ENCODE measurements at regions not wholly inside any gene's neighbourhood (a gene's known extent, or its start where the extent isn't known, plus 50 kb on each side); places are given as distances from the start of the nearest gene placed in this dataset.

DNA sequence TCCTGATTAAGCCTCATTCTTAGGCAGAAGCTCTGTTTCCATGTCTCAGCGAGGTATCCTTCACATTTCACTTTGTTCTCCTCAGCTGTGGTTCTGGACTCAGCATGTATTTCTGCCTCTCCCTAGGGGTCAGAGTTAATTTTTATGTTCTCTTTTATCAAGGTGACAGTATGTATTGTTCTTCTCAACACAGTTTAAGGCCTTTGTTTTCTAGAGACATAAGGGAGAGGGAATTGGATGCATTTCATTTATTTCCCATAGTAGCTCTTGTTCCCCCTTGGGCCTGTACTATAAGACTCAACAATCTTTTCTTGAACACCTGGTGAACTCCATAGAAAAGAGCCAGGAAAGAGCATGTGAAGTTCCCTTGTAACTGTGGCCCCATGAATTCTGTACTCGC, 214.3 kb downstream of the ZWINT start:
- Histone ChIP-seq H3K4me3 (no peak overlapping the region), H3K27me3 (no peaks in the 10 kb centered on the region), H3K9me3 (peaks cover 0 to 6% (median 0%) of the 10 kb centered on the region in 3 donors), H3K36me3 (no peaks in the 10 kb centered on the region), H3K4me1 (no peaks in the 10 kb centered on the region), H3K27ac (no peak overlapping the region)
- DNase-seq, result no peak
- no peak for TF ChIP-seq POLR2A (IDR thresholded peaks at IDR 0.05)
- TF ChIP-seq CTCF (IDR thresholded peaks at IDR 0.05), result no peak
- WGBS, 2 donors, result 62 to 76% methylated on average over 2 of the region's 2 CpGs
- intact Hi-C loops (cut with DNase I), result no loop called here

DNA sequence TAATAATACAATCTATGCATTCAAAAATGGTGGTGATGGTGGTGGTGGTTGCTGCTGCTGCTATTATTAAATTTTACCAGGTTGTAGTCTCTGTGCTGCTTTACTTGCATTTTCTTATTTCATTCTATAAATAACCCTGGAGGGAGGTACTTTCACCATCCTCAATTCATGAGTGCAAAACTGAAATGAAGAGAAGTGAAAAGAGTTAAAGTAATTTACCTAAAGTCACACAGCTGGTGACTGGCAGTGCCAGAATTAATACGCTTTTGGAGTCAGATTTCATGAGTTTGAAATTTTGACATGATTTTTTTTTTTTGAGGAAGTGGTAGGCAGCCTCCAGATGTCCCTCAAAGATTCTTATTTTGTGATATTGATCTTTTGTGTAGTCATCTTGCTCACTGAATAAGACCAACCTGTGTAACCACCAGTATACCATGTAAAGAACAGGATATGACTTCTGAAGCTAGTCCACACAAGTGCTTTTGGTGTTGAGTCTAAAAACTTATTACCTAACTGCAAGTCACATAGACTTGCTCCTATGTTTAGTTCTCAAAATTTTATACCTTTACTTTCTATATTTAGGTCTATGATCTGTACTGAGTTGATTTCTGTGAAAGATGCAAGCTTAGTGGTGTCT, 218.8 kb downstream of the ZWINT start:
- DNase-seq, result no peak
- intact Hi-C loops (cut with DNase I), result no loop called here
- TF ChIP-seq CTCF (IDR thresholded peaks at IDR 0.05) (no peak), POLR2A (IDR thresholded peaks at IDR 0.05) (no peak)
- Histone ChIP-seq H3K36me3 (no peaks in the 10 kb centered on the region), H3K9me3 (no peaks in the 10 kb centered on the region), H3K27me3 (no peaks in the 10 kb centered on the region), H3K4me1 (no peaks in the 10 kb centered on the region), H3K27ac (no peak overlapping the region), H3K4me3 (no peak overlapping the region)
- WGBS, 2 donors, result 47 to 53% methylated on average over 1 of the region's 1 CpG

DNA sequence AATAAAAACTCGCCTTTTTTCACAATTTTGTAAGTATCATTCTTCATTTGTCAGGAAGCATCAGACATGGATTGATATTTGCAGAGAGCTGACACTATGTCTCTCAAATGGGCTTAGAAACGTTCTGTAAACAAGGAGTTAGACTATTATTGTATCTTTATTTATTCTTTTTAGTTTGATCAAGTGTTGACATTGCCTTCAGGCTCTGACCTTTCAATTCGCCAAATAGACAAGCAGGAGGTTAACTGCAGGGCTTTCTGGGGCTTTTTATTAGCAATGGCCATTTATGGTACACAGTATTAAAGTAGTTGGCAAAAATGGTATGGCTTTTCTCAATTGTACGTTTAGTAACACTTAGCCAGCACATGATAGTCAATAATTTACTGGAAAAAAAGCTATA, 221.7 kb downstream of the ZWINT start:
- no peaks in the 10 kb centered on the region for H3K27me3 ChIP-seq
- H3K27ac ChIP-seq, result no peak overlapping the region
- no peak for TF ChIP-seq POLR2A (IDR thresholded peaks at IDR 0.05)
- TF ChIP-seq CTCF (IDR thresholded peaks at IDR 0.05), result no peak
- DNase-seq, result no peak
- no peaks in the 10 kb centered on the region for H3K36me3 ChIP-seq
- no peak overlapping the region for H3K4me3 ChIP-seq
- no peaks in the 10 kb centered on the region for H3K9me3 ChIP-seq
- intact Hi-C loops (cut with DNase I), result no loop called here
- no peaks in the 10 kb centered on the region for H3K4me1 ChIP-seq
- 13 to 14% methylated on average over 4 of the region's 4 CpGs for WGBS, 2 donors

DNA sequence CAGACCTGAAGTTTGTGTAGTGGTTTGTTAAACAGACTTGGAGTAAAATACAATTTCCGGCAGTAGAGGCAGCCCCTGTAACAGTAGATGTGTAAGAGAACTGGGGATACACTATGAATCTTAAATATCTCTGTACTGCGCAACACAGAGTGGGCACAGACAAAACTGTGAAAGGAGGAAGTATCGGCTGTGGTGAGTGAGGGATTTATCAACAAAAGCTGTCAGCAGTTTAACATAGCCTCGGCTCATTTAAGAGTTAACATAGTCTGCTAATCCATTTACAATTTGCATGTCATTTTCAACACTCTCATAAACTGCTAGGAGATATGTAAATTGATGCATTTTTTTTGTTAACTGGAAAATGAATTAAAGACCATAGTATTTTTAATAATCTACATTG, 225.2 kb downstream of the ZWINT start:
- Histone ChIP-seq H3K36me3 (no peaks in the 10 kb centered on the region), H3K27me3 (no peaks in the 10 kb centered on the region), H3K27ac (no peak overlapping the region), H3K9me3 (no peaks in the 10 kb centered on the region), H3K4me3 (no peak overlapping the region), H3K4me1 (no peaks in the 10 kb centered on the region)
- intact Hi-C loops (cut with DNase I), result no loop called here
- TF ChIP-seq CTCF (IDR thresholded peaks at IDR 0.05) (no peak), POLR2A (IDR thresholded peaks at IDR 0.05) (no peak)
- DNase-seq, result no peak
- WGBS, 2 donors, result 59 to 65% methylated on average over 4 of the region's 4 CpGs

DNA sequence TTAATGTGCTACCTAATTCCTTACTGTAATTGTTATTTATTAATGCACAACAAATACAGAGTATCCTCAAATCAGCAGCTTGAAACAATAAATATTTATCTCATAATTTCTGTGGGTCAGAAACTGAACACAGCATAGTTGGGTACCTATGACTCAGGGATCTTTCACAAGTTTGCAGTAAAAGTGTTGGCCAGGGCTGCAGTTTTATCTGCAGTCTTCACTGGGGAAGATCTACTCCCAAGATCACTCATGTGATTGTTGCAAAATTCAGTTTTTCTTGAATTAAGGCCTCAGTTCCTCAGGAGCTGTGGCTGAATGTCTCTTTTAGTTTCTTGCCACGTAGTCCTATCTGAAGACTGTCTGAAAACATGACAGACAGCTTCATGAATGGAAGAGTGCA, 237.8 kb downstream of the ZWINT start:
- H3K36me3 ChIP-seq, result no peaks in the 10 kb centered on the region
- no peaks in the 10 kb centered on the region for H3K4me1 ChIP-seq
- H3K9me3 ChIP-seq, result no peaks in the 10 kb centered on the region
- no peak for TF ChIP-seq CTCF (IDR thresholded peaks at IDR 0.05)
- no peak for TF ChIP-seq POLR2A (IDR thresholded peaks at IDR 0.05)
- H3K27me3 ChIP-seq, result no peaks in the 10 kb centered on the region
- H3K27ac ChIP-seq, result no peak overlapping the region
- intact Hi-C loops (cut with DNase I), result no loop called here
- WGBS, 2 donors, result 10 to 36% methylated on average over 1 of the region's 1 CpG
- H3K4me3 ChIP-seq, result no peak overlapping the region
- DNase-seq, result no peak

All from esophagus squamous epithelium (tissue), 5 donors.